HepG2 (cell line): ENCODE measurements at regions not wholly inside any gene's neighbourhood (a gene's known extent, or its start where the extent isn't known, plus 50 kb on each side); places are given as distances from the start of the nearest gene placed in this dataset.

Experiments
- DNMT1 ChIP-seq: sonication (generic); formaldehyde crosslinking; IDR thresholded peaks from 2 replicates; pipeline ENCODE4 v1.5.1; 2020; ENCODE audit warnings: mild to moderate bottlenecking, missing genetic modification reagents
- HMG20A ChIP-seq: IDR thresholded peaks from 2 replicates; pipeline ENCODE4 v1.6.1; 2016; ENCODE audit warnings: borderline replicate concordance
- NRL ChIP-seq: sonication (generic); formaldehyde crosslinking; IDR thresholded peaks from 2 replicates; pipeline ENCODE4 v1.5.0; 2020; ENCODE audit warnings: missing genetic modification reagents, mild to moderate bottlenecking, moderate library complexity, borderline replicate concordance
- TBP ChIP-seq: sonication (generic); formaldehyde crosslinking; IDR thresholded peaks from 2 replicates; pipeline ENCODE4 v1.5.0; 2020; ENCODE audit warnings: missing genetic modification reagents
- ZMYM4 ChIP-seq: sonication (generic); formaldehyde crosslinking; IDR thresholded peaks from 2 replicates; pipeline ENCODE4 v1.8.1; 2023; ENCODE audit warnings: mild to moderate bottlenecking, missing genetic modification reagents
- ZNF543 ChIP-seq: sonication (generic); formaldehyde crosslinking; IDR thresholded peaks from 2 replicates; pipeline ENCODE4 v1.4.0; 2020; ENCODE audit warnings: mild to moderate bottlenecking, missing genetic modification reagents
- ZSCAN21 ChIP-seq: sonication (generic); formaldehyde crosslinking; IDR thresholded peaks from 2 replicates; pipeline ENCODE4 v1.8.0; 2022; ENCODE audit warnings: mild to moderate bottlenecking, missing genetic modification reagents, moderate library complexity, borderline replicate concordance
- TF ChIP-seq, protein P1 (sequence below): sonication (generic); formaldehyde crosslinking; IDR thresholded peaks from 2 replicates; pipeline ENCODE4 v1.5.0; 2020; ENCODE audit warnings: mild to moderate bottlenecking, missing genetic modification reagents, borderline replicate concordance
- TF ChIP-seq, protein P2 (sequence below): sonication (generic); formaldehyde crosslinking; IDR thresholded peaks from 2 replicates; pipeline ENCODE4 v1.5.0; 2020; ENCODE audit warnings: mild to moderate bottlenecking, missing genetic modification reagents, moderate library complexity
- TF ChIP-seq, protein P3 (sequence below): sonication (generic); formaldehyde crosslinking; conservative IDR thresholded peaks from 2 replicates; pipeline ENCODE4 v1.8.0; 2022; ENCODE audit warnings: low read depth, missing genetic modification reagents
- TF ChIP-seq, protein P4 (sequence below): IDR thresholded peaks from 2 replicates; pipeline ENCODE4 v1.6.1; 2016; ENCODE audit warnings: low read depth, missing genetic modification reagents, missing compliant biosample characterization
- TF ChIP-seq, protein P5 (sequence below): sonication (generic); formaldehyde crosslinking; IDR thresholded peaks from 2 replicates; pipeline ENCODE4 v1.8.0; 2022; ENCODE audit warnings: low read depth, missing genetic modification reagents

DNA sequence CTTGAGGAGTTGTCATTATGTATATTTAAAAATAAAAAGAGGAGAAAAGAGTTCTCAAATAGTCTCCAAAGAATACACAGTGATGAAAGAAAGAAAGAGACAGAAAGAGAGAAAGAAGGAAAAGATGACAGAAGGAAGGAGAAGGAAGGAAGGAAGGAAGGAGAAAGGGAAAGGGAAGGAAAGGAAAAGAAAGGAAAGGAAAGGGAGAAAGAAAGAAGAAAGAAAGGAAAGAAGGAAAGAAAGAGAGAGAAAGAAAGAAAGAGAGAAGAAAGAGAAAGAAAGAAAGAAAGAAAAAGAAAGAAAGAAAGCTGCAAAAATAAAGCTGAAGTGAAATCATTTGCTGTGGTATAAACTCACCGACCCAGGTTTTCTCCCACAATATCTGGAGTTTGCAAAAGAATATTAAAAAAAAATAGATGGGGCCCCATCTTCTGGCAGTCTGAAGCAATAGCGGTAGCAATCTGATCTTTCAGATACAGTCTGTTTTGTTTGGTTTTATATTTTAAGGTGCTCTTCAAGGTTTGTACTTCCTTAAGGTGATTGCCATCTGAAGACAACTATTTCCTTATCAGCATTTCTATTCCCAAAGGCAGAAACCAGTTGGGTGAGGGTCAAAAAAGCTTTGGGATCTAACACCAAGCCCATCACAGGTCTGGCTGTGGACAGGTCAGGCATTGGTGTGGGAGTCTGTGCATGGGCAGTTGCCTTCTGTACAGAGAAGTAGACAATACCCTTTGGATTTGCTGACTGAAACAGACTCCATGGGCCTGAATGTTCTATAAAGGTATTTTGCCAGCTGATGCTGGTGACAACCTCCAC is 160.4 kb downstream of the CPEB2 start (continued):
- TF ChIP-seq DNMT1 (CRISPR knock-in tag): no peak
- no peak for TF ChIP-seq ZNF543 (CRISPR knock-in tag)
- no peak for TF ChIP-seq ZMYM4
- no peak for TF ChIP-seq ZSCAN21 (CRISPR knock-in tag)
- TF ChIP-seq TBP (CRISPR knock-in tag): no peak
- TF ChIP-seq, protein P1, sequence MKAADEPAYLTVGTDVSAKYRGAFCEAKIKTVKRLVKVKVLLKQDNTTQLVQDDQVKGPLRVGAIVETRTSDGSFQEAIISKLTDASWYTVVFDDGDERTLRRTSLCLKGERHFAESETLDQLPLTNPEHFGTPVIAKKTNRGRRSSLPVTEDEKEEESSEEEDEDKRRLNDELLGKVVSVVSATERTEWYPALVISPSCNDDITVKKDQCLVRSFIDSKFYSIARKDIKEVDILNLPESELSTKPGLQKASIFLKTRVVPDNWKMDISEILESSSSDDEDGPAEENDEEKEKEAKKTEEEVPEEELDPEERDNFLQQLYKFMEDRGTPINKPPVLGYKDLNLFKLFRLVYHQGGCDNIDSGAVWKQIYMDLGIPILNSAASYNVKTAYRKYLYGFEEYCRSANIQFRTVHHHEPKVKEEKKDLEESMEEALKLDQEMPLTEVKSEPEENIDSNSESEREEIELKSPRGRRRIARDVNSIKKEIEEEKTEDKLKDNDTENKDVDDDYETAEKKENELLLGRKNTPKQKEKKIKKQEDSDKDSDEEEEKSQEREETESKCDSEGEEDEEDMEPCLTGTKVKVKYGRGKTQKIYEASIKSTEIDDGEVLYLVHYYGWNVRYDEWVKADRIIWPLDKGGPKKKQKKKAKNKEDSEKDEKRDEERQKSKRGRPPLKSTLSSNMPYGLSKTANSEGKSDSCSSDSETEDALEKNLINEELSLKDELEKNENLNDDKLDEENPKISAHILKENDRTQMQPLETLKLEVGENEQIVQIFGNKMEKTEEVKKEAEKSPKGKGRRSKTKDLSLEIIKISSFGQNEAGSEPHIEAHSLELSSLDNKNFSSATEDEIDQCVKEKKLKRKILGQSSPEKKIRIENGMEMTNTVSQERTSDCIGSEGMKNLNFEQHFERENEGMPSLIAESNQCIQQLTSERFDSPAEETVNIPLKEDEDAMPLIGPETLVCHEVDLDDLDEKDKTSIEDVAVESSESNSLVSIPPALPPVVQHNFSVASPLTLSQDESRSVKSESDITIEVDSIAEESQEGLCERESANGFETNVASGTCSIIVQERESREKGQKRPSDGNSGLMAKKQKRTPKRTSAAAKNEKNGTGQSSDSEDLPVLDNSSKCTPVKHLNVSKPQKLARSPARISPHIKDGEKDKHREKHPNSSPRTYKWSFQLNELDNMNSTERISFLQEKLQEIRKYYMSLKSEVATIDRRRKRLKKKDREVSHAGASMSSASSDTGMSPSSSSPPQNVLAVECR (CRISPR knock-in tag): no peak
- TF ChIP-seq, protein P2, sequence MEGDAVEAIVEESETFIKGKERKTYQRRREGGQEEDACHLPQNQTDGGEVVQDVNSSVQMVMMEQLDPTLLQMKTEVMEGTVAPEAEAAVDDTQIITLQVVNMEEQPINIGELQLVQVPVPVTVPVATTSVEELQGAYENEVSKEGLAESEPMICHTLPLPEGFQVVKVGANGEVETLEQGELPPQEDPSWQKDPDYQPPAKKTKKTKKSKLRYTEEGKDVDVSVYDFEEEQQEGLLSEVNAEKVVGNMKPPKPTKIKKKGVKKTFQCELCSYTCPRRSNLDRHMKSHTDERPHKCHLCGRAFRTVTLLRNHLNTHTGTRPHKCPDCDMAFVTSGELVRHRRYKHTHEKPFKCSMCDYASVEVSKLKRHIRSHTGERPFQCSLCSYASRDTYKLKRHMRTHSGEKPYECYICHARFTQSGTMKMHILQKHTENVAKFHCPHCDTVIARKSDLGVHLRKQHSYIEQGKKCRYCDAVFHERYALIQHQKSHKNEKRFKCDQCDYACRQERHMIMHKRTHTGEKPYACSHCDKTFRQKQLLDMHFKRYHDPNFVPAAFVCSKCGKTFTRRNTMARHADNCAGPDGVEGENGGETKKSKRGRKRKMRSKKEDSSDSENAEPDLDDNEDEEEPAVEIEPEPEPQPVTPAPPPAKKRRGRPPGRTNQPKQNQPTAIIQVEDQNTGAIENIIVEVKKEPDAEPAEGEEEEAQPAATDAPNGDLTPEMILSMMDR (CRISPR knock-in tag): peak; percentile 17; the same call in 1 of the 2 replicates
- TF ChIP-seq NRL: no peak
- TF ChIP-seq, protein P3, sequence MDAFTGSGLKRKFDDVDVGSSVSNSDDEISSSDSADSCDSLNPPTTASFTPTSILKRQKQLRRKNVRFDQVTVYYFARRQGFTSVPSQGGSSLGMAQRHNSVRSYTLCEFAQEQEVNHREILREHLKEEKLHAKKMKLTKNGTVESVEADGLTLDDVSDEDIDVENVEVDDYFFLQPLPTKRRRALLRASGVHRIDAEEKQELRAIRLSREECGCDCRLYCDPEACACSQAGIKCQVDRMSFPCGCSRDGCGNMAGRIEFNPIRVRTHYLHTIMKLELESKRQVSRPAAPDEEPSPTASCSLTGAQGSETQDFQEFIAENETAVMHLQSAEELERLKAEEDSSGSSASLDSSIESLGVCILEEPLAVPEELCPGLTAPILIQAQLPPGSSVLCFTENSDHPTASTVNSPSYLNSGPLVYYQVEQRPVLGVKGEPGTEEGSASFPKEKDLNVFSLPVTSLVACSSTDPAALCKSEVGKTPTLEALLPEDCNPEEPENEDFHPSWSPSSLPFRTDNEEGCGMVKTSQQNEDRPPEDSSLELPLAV (CRISPR knock-in tag): no peak
- no peak for TF ChIP-seq HMG20A (CRISPR knock-in tag)
- TF ChIP-seq, protein P4, sequence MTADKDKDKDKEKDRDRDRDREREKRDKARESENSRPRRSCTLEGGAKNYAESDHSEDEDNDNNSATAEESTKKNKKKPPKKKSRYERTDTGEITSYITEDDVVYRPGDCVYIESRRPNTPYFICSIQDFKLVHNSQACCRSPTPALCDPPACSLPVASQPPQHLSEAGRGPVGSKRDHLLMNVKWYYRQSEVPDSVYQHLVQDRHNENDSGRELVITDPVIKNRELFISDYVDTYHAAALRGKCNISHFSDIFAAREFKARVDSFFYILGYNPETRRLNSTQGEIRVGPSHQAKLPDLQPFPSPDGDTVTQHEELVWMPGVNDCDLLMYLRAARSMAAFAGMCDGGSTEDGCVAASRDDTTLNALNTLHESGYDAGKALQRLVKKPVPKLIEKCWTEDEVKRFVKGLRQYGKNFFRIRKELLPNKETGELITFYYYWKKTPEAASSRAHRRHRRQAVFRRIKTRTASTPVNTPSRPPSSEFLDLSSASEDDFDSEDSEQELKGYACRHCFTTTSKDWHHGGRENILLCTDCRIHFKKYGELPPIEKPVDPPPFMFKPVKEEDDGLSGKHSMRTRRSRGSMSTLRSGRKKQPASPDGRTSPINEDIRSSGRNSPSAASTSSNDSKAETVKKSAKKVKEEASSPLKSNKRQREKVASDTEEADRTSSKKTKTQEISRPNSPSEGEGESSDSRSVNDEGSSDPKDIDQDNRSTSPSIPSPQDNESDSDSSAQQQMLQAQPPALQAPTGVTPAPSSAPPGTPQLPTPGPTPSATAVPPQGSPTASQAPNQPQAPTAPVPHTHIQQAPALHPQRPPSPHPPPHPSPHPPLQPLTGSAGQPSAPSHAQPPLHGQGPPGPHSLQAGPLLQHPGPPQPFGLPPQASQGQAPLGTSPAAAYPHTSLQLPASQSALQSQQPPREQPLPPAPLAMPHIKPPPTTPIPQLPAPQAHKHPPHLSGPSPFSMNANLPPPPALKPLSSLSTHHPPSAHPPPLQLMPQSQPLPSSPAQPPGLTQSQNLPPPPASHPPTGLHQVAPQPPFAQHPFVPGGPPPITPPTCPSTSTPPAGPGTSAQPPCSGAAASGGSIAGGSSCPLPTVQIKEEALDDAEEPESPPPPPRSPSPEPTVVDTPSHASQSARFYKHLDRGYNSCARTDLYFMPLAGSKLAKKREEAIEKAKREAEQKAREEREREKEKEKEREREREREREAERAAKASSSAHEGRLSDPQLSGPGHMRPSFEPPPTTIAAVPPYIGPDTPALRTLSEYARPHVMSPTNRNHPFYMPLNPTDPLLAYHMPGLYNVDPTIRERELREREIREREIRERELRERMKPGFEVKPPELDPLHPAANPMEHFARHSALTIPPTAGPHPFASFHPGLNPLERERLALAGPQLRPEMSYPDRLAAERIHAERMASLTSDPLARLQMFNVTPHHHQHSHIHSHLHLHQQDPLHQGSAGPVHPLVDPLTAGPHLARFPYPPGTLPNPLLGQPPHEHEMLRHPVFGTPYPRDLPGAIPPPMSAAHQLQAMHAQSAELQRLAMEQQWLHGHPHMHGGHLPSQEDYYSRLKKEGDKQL (CRISPR knock-in tag): no peak
- TF ChIP-seq, protein P5, sequence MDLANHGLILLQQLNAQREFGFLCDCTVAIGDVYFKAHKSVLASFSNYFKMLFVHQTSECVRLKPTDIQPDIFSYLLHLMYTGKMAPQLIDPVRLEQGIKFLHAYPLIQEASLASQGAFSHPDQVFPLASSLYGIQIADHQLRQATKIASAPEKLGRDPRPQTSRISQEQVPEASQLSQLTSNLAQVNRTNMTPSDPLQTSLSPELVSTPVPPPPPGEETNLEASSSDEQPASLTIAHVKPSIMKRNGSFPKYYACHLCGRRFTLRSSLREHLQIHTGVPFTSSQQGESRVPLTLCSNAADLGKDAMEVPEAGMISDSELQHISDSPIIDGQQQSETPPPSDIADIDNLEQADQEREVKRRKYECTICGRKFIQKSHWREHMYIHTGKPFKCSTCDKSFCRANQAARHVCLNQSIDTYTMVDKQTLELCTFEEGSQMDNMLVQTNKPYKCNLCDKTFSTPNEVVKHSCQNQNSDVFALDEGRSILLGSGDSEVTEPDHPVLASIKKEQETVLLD (CRISPR knock-in tag): no peak
